ENCODE measurements at regions not wholly inside any gene's neighbourhood (a gene's known extent, or its start where the extent isn't known, plus 50 kb on each side); places are given as distances from the start of the nearest gene placed in this dataset.

GRCh38 chr7:9876053-9876452 lies 1097.6 kb upstream of the PHF14 start:
- ChIA-PET POLR2A (no interaction called here), CTCF (no interaction called here)
- Mint-ChIP-seq H3K27ac (no peak overlapping the region), H3K27me3 (no peaks in the 10 kb centered on the region), H3K4me1 (ENCODE audit: low read depth) (no peaks in the 10 kb centered on the region), H3K9me3 (peaks cover 9% of the 10 kb centered on the region), H3K36me3 (ENCODE audit: low read depth) (no peaks in the 10 kb centered on the region), H3K4me3 (no peak overlapping the region)
- intact Hi-C loops (cut with micrococcal nuclease) = no loop called here
- DNase-seq (no peak), ATAC-seq (no peak)
- no peak for TF ChIP-seq CTCF (IDR thresholded peaks at IDR 0.05)

DNA sequence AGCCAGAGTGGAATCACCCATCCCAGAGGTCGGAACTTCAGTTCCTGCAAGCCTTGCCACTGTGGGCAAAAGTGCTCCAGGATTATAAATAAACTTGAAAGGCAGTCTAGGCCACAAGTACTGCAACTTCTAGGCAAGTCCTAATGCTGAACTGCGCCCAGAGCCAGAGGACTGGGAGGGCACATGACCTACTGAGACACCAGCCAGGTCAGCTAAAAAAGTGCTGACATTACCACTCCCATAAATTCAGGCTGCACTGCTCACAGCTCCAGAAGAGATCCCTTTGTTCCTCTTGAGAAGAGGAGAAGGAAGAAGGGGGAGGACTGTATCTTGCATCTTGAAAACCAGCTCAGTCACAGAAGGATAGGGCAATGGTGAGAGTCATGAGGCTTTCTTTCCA lies 1084.1 kb upstream of the PHF14 start:
- intact Hi-C loops (cut with micrococcal nuclease) = no loop called here
- Mint-ChIP-seq H3K4me3 (no peak overlapping the region), H3K27me3 (no peaks in the 10 kb centered on the region), H3K9me3 (peaks cover 12% of the 10 kb centered on the region), H3K27ac (no peak overlapping the region), H3K36me3 (ENCODE audit: low read depth) (no peaks in the 10 kb centered on the region), H3K4me1 (ENCODE audit: low read depth) (no peaks in the 10 kb centered on the region)
- no peak for TF ChIP-seq CTCF (IDR thresholded peaks at IDR 0.05)
- DNase-seq = no peak
- POLR2A ChIA-PET = no interaction called here
- CTCF ChIA-PET = interaction anchor here (1.0 kb wide), 1 partner anchor 21 kb away, joined by 3 read pairs; no protein-coding TSS in a partner anchor
- ATAC-seq = no peak

GRCh38 chr7:9890092-9890491 lies 1083.6 kb upstream of the PHF14 start:
- CTCF ChIA-PET = no interaction called here
- TF ChIP-seq CTCF (IDR thresholded peaks at IDR 0.05) = no peak
- no peak overlapping the region for H3K27ac Mint-ChIP-seq
- ATAC-seq (no peak), DNase-seq (no peak)
- H3K9me3 Mint-ChIP-seq = peaks cover 12% of the 10 kb centered on the region
- H3K36me3 Mint-ChIP-seq (ENCODE audit: low read depth) = no peaks in the 10 kb centered on the region
- no peak overlapping the region for H3K4me3 Mint-ChIP-seq
- H3K4me1 Mint-ChIP-seq (ENCODE audit: low read depth) = no peaks in the 10 kb centered on the region
- no peaks in the 10 kb centered on the region for H3K27me3 Mint-ChIP-seq
- intact Hi-C loops (cut with micrococcal nuclease) = no loop called here
- POLR2A ChIA-PET = no interaction called here

GRCh38 chr7:9891056-9891455 lies 1082.6 kb upstream of the PHF14 start:
- H3K9me3 Mint-ChIP-seq = peaks cover 17% of the 10 kb centered on the region
- no peaks in the 10 kb centered on the region for H3K4me1 Mint-ChIP-seq (ENCODE audit: low read depth)
- no peak overlapping the region for H3K4me3 Mint-ChIP-seq
- ATAC-seq = no peak
- TF ChIP-seq CTCF (IDR thresholded peaks at IDR 0.05) = no peak
- DNase-seq = no peak
- intact Hi-C loops (cut with micrococcal nuclease) = no loop called here
- POLR2A ChIA-PET = no interaction called here
- no peaks in the 10 kb centered on the region for H3K36me3 Mint-ChIP-seq (ENCODE audit: low read depth)
- CTCF ChIA-PET = no interaction called here
- H3K27ac Mint-ChIP-seq = no peak overlapping the region
- H3K27me3 Mint-ChIP-seq = no peaks in the 10 kb centered on the region

GRCh38 chr7:9900339-9900738 lies 1073.3 kb upstream of the PHF14 start:
- no peak overlapping the region for H3K4me3 Mint-ChIP-seq
- no peak for ATAC-seq
- H3K9me3 Mint-ChIP-seq = peaks cover 21% of the 10 kb centered on the region
- intact Hi-C loops (cut with micrococcal nuclease) = no loop called here
- H3K27me3 Mint-ChIP-seq = no peaks in the 10 kb centered on the region
- TF ChIP-seq CTCF (IDR thresholded peaks at IDR 0.05) = no peak
- H3K36me3 Mint-ChIP-seq (ENCODE audit: low read depth) = no peaks in the 10 kb centered on the region
- H3K27ac Mint-ChIP-seq = no peak overlapping the region
- ChIA-PET CTCF (no interaction called here), POLR2A (no interaction called here)
- no peak for DNase-seq
- H3K4me1 Mint-ChIP-seq (ENCODE audit: low read depth) = no peaks in the 10 kb centered on the region
